Activated CD4-positive, alpha-beta T cell treated with anti-CD3 and anti-CD28 coated beads, Interleukin-2, amount 50 U/mL, for 16 hours (primary cell): ENCODE measurements at regions not wholly inside any gene's neighbourhood (a gene's known extent, or its start where the extent isn't known, plus 50 kb on each side); places are given as distances from the start of the nearest gene placed in this dataset.

Source experiments
- DNase-seq: peaks from one replicate; pipeline ENCODE4 v3.0.0-alpha.2; 2020

GRCh38 chr2:129729646-129730045 is 249.8 kb upstream of the RAB6C start:
- no peak for DNase-seq

GRCh38 chr2:129730979-129731378 is 248.5 kb upstream of the RAB6C start:
- no peak for DNase-seq

GRCh38 chr2:129731907-129732629 is 247.4 kb upstream of the RAB6C start:
- no peak for DNase-seq

GRCh38 chr2:129732630-129733026 is 246.8 kb upstream of the RAB6C start:
- DNase-seq, result no peak

- no peak for DNase-seq
Observed at GRCh38 chr2:129733041-129733440, 246.4 kb upstream of the RAB6C start.

- no peak for DNase-seq
Observed at GRCh38 chr2:129733579-129733978, 245.9 kb upstream of the RAB6C start.

GRCh38 chr2:129734343-129735034 is 245.0 kb upstream of the RAB6C start:
- DNase-seq, result no peak

GRCh38 chr2:129735576-129735975 is 243.9 kb upstream of the RAB6C start:
- DNase-seq, result no peak

- DNase-seq, result no peak
Observed at GRCh38 chr2:129737660-129738527, 241.6 kb upstream of the RAB6C start.

GRCh38 chr2:129738799-129739198 is 240.7 kb upstream of the RAB6C start:
- no peak for DNase-seq

GRCh38 chr2:129740504-129740903 is 239.0 kb upstream of the RAB6C start:
- no peak for DNase-seq

GRCh38 chr2:129741165-129741564 is 238.3 kb upstream of the RAB6C start:
- no peak for DNase-seq

GRCh38 chr2:129741623-129742022 is 237.8 kb upstream of the RAB6C start:
- no peak for DNase-seq

GRCh38 chr2:129742415-129743180 is 236.9 kb upstream of the RAB6C start:
- no peak for DNase-seq

GRCh38 chr2:129744141-129744540 is 235.3 kb upstream of the RAB6C start:
- DNase-seq, result no peak

- no peak for DNase-seq
Observed at GRCh38 chr2:129744649-129745048, 234.8 kb upstream of the RAB6C start.

- DNase-seq, result no peak
Observed at GRCh38 chr2:129747500-129748125, 231.9 kb upstream of the RAB6C start.

GRCh38 chr2:129748250-129748649 is 231.2 kb upstream of the RAB6C start:
- DNase-seq, result no peak

GRCh38 chr2:129748653-129749052 is 230.8 kb upstream of the RAB6C start:
- DNase-seq, result no peak

- DNase-seq, result no peak
Observed at GRCh38 chr2:129751409-129751808, 228.1 kb upstream of the RAB6C start.

- no peak for DNase-seq
Observed at GRCh38 chr2:129752176-129752575, 227.3 kb upstream of the RAB6C start.

GRCh38 chr2:129752686-129753085 is 226.8 kb upstream of the RAB6C start:
- no peak for DNase-seq
